Fibroblast of lung (primary cell): ENCODE measurements at regions not wholly inside any gene's neighbourhood (a gene's known extent, or its start where the extent isn't known, plus 50 kb on each side); places are given as distances from the start of the nearest gene placed in this dataset.

Experiments used
- DNase-seq, 2 donors: peaks; one replicate each; pipeline versions ENCODE4 v3.0.0 to v3.0.0-alpha.2; 2010; ENCODE audit warnings: low read depth in 2 of 2
- H2AFZ ChIP-seq: 2 replicates; pipeline ENCODE4 v1.5.1; 2012; ENCODE audit warnings: low read length, control low read depth, inconsistent platforms
- H3K27ac ChIP-seq: 2 replicates; pipeline ENCODE4 v1.5.1; 2011; ENCODE audit warnings: low read length, control low read depth; ENCODE audit not compliant: insufficient read depth
- H3K27me3 ChIP-seq: 2 replicates; pipeline ENCODE4 v1.5.1; 2011; ENCODE audit warnings: mild to moderate bottlenecking, low read length; ENCODE audit not compliant: control insufficient read depth, insufficient read depth
- H3K36me3 ChIP-seq: 2 replicates; pipeline ENCODE4 v1.5.1; 2011; ENCODE audit warnings: low read length; ENCODE audit not compliant: control insufficient read depth, insufficient read depth
- H3K4me1 ChIP-seq: 2 replicates; pipeline ENCODE4 v1.5.1; 2011; ENCODE audit warnings: low read length; ENCODE audit not compliant: control insufficient read depth, insufficient read depth; ENCODE audit errors: extremely low read depth
- H3K4me2 ChIP-seq: 2 replicates; pipeline ENCODE4 v1.5.1; 2011; ENCODE audit warnings: low read length, control low read depth; ENCODE audit not compliant: insufficient read depth; ENCODE audit errors: extremely low read depth
- H3K4me3 ChIP-seq, 4 experiments: fragments of 200-600 bp in 1 of 4; sonication (generic) in 1 of 4; replicated peaks in 1 of 4; 2 replicates each; pipeline ENCODE4 v1.5.1; 2011 to 2016; ENCODE audit warnings: low read length in 4 of 4, low read depth in 3 of 4, mild to moderate bottlenecking in 3 of 4, control low read depth in 2 of 4, inconsistent platforms in 1 of 4, mixed read lengths in 1 of 4; ENCODE audit not compliant: insufficient read depth in 1 of 4; ENCODE audit errors: control extremely low read depth in 1 of 4
- H3K79me2 ChIP-seq: 2 replicates; pipeline ENCODE4 v1.5.1; 2012; ENCODE audit warnings: mild to moderate bottlenecking, low read length, inconsistent platforms; ENCODE audit not compliant: control insufficient read depth, insufficient read depth
- H3K9ac ChIP-seq: 2 replicates; pipeline ENCODE4 v1.5.1; 2011; ENCODE audit warnings: mild to moderate bottlenecking, low read length, control low read depth; ENCODE audit not compliant: insufficient read depth
- H3K9me3 ChIP-seq: 2 replicates; pipeline ENCODE4 v1.5.1; 2012; ENCODE audit warnings: low read depth, low read length; ENCODE audit not compliant: control insufficient read depth, insufficient read depth
- H4K20me1 ChIP-seq: 2 replicates; pipeline ENCODE4 v1.5.1; 2011; ENCODE audit warnings: low read length; ENCODE audit not compliant: control insufficient read depth, insufficient read depth; ENCODE audit errors: extremely low read depth
- CTCF ChIP-seq, 2 donors: IDR thresholded peaks in 1 of 2; conservative IDR thresholded peaks in 1 of 2; 1 replicate in 1 of 2; 2 replicates in 1 of 2; pipeline ENCODE4 v1.5.1; 2011 to 2012; ENCODE audit warnings: low read length in 2 of 2, control low read depth in 1 of 2, inconsistent platforms in 1 of 2, low read depth in 1 of 2, mild to moderate bottlenecking in 1 of 2
- EZH2 ChIP-seq: IDR thresholded peaks from 2 replicates; pipeline ENCODE4 v1.5.1; 2012; ENCODE audit warnings: low read length, control low read depth, mild to moderate bottlenecking; ENCODE audit errors: missing control alignments

GRCh38 chr1:195030793-195031192 is 1577.4 kb downstream of the KCNT2 start:
- Histone ChIP-seq H3K4me3 (no peak overlapping the region), H3K36me3 (no peaks in the 10 kb centered on the region), H3K27ac (no peak overlapping the region), H2AFZ (no peak overlapping the region), H3K4me1 (no peaks in the 10 kb centered on the region), H3K9ac (no peak overlapping the region), H4K20me1 (no peaks in the 10 kb centered on the region), H3K27me3 (no peaks in the 10 kb centered on the region), H3K4me2 (no peak overlapping the region), H3K9me3 (no peaks in the 10 kb centered on the region), H3K79me2 (no peaks in the 10 kb centered on the region)
- no peak for DNase-seq
- TF ChIP-seq EZH2 (no peak), CTCF (conservative IDR thresholded peaks at IDR 0.05 in 1 of 2, IDR thresholded peaks at IDR 0.05 in 1 of 2; ENCODE audit: low read depth in 1 of 2, low read length in 2 of 2) (no peak)

GRCh38 chr1:195026792-195027191 is 1581.4 kb downstream of the KCNT2 start:
- Histone ChIP-seq H3K27ac (no peak overlapping the region), H4K20me1 (no peaks in the 10 kb centered on the region), H3K9ac (no peak overlapping the region), H3K36me3 (no peaks in the 10 kb centered on the region), H3K4me2 (no peak overlapping the region), H3K9me3 (no peaks in the 10 kb centered on the region), H3K4me3 (no peak overlapping the region), H3K4me1 (no peaks in the 10 kb centered on the region), H3K79me2 (no peaks in the 10 kb centered on the region), H3K27me3 (no peaks in the 10 kb centered on the region), H2AFZ (no peak overlapping the region)
- DNase-seq, result no peak
- TF ChIP-seq CTCF (conservative IDR thresholded peaks at IDR 0.05 in 1 of 2, IDR thresholded peaks at IDR 0.05 in 1 of 2; ENCODE audit: low read depth in 1 of 2, low read length in 2 of 2), result no peak
- no peak for TF ChIP-seq EZH2

- Histone ChIP-seq H3K27me3 (no peaks in the 10 kb centered on the region), H2AFZ (no peak overlapping the region), H3K4me3 (no peak overlapping the region), H4K20me1 (no peaks in the 10 kb centered on the region), H3K4me1 (no peaks in the 10 kb centered on the region), H3K27ac (no peak overlapping the region), H3K36me3 (no peaks in the 10 kb centered on the region), H3K9me3 (no peaks in the 10 kb centered on the region), H3K4me2 (no peak overlapping the region), H3K79me2 (no peaks in the 10 kb centered on the region), H3K9ac (no peak overlapping the region)
- DNase-seq, result peak in 1 of 2 donors; percentile 70
- no peak for TF ChIP-seq CTCF (conservative IDR thresholded peaks at IDR 0.05 in 1 of 2, IDR thresholded peaks at IDR 0.05 in 1 of 2; ENCODE audit: low read depth in 1 of 2, low read length in 2 of 2)
- TF ChIP-seq EZH2, result no peak
Observed at GRCh38 chr1:195019385-195019784, 1588.9 kb downstream of the KCNT2 start.
